ENCODE measurements at regions not wholly inside any gene's neighbourhood (a gene's known extent, or its start where the extent isn't known, plus 50 kb on each side); places are given as distances from the start of the nearest gene placed in this dataset.

- TF ChIP-seq CTCF (conservative IDR thresholded peaks at IDR 0.05), result no peak
- TF ChIP-seq EZH2 (IDR thresholded peaks at IDR 0.05; ENCODE audit: low read depth), result no peak
These were observed 245.2 kb downstream of the AACS start for GRCh38 chr12:125310461-125310860.
